Endometrium (tissue), 2 donors: ENCODE measurements at regions not wholly inside any gene's neighbourhood (a gene's known extent, or its start where the extent isn't known, plus 50 kb on each side); places are given as distances from the start of the nearest gene placed in this dataset.

Experiments used
- FAIRE-seq: peaks from 2 replicates; lab custom pipeline; 2012; peaks lifted over from hg19 to GRCh38; lab: Jason Lieb, UNC
- donor health status: control.
- donor health status: control.

DNA sequence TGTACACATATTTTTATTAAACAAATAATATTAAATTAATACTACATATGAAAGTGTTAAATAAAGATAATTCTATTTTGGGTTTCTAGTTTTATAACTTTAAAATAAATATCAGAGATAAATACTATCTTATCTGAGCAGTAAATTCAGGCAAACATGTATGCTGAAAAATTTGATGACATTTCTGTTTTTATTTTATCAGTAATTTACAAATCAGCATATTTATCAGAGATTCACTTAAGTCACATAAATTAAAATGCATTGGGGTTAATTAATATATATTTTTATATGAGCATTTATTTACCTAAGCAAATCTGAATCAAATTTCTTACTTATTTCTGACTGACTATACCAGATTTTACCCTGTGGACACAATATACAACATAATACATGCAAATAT, 1499.8 kb downstream of the OTOL1 start:
- FAIRE-seq = peak; percentile 53

DNA sequence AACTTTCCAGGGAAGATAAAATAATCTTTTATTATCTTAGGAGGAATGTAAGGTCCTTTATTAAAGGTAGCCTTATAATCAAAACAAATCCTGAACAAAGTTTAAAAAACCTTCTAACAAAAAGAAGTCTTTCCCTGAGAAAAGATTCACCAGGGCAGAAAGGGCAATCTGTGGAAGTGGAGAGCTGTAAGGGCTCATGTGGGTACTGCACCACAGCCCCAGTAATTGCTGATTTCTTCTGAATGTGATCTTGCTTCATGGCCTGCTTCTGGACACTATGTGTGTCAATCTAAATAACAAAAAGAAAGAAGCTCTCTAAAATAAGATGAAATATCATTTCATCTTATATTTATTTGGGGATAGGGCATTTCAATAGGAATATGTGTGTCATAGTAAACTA, 1501.6 kb downstream of the OTOL1 start:
- no peak for FAIRE-seq

DNA sequence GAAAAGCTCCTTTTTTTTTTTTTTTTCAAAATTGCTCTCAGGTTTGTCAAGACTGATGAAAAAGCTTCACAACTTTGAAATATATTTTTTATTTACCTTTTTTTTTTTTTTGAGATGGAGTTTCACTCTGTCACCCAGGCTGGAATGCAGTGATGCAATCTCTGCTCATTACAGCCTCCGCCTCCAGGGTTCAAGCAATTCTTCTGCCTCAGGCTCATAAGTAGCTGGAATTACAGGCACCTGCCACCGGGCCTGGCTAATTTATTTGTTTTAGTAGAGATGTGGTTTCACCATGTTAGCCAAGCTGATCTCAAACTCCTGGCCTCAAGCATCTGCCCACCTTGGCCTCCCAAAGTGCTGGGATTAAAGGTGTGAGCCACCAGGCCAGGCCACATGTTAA, 1515.0 kb downstream of the OTOL1 start:
- no peak for FAIRE-seq

DNA sequence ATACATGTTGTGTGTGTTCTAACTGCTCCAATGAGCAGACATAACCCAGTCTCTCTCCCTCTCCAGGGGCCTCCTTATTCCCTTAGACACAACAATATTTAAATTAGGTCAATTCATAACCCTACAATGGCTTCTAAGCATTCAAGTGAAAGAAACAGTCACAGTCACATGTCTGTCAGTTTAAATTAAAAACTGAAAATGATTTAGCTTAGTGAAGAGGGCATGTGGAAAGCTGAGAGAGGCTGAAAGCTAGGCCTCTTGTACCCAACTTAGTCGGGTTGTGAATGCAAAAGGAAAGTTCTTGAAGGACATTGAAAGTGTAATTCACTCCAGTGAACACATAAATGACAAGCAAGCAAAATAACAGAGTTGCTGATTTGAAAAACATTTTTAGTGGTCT, 1519.6 kb downstream of the OTOL1 start:
- FAIRE-seq = no peak

DNA sequence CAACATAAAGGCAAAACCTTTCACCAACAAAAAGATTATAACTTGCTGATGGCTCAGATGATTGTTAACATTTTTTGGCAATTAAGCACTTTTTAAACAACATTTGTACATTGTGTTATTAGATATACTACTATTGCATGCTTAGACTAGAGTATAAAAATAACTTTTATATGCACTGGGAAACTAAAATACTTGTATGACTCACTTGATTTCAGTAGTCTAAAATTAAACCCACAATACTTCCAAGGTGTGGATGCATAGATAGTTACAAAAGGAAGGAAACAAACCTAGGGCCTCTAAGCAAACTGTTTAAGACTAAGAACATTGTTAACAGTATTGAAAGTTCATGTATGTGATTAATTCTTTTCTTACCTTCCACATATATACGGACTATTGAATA, 1521.5 kb downstream of the OTOL1 start:
- no peak for FAIRE-seq

DNA sequence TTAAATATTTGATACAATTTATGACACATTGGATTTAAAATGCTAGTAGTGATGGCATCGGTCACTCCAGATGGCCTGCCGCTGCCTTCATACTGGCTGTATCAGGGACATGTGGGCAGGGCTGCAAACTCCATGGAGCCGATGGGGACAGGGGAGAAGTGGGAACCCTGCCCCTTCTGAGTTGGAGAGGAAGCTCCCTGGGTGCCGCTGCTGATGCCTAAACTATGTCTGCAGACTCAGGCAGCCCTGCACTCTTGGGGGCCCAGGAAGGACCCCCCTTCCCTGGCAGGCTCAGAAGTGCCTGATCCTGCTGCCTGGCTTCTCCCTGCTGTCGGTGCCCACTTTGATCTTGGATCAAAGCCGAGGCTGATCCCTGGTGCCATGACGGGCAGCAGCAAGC, 1522.1 kb downstream of the OTOL1 start:
- no peak for FAIRE-seq

DNA sequence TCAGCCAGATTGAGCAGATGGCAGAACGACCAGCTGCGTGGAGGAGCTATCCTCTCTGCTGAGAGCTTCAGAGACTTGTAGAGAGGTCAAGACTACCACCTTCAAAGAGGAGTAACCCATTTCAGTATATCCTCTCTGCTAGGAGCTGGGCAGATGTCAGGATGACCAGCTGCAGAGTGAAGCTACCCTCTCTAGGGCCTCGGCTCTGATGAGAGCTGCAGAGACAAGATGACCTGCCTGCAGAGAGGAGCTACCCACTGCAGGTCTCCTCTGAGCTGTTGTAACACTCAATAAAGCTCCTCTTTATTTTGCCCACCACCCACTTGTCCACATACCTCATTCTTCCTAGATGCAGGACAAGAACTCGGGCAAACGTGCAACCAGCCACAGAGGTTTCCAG, 1522.7 kb downstream of the OTOL1 start:
- no peak for FAIRE-seq

DNA sequence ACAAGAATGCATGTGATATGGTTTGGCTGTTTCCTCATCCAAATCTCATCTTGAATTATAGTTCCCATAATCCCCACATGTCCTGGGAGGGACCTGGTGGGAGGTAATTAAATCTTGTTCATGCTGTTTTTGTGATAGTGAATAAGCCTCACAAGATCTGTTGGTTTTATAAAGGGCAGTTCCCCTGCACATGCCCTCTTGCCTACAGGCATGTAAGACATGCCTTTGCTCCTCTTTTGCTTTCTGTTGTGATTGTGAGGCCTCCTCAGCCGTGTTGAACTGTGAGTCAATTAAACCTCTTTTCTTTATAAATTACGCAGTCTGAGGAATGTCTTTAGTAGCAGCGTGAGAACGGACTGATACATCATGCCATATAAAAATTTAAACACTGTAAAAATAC, 1537.0 kb downstream of the OTOL1 start:
- FAIRE-seq = no peak

DNA sequence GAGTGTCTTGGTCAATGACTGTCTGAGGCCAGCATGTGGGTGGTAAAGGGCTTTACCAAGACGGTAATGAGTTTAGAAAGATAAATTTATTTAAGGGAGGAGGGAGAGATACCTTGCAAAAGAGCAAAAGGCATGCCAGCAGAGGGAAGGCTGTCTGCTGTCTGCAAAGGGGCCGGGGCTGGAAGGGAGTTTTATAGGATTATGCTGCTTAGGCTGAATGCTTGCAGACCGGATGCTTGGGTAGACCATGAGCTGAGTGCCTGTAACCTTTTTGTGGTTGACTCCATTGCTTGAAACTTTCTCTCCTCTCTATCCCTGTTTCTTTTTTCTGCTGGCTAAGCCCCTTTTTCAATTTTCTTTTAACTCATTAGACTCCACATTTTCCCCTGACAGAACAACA, 1543.0 kb downstream of the OTOL1 start:
- FAIRE-seq = no peak

DNA sequence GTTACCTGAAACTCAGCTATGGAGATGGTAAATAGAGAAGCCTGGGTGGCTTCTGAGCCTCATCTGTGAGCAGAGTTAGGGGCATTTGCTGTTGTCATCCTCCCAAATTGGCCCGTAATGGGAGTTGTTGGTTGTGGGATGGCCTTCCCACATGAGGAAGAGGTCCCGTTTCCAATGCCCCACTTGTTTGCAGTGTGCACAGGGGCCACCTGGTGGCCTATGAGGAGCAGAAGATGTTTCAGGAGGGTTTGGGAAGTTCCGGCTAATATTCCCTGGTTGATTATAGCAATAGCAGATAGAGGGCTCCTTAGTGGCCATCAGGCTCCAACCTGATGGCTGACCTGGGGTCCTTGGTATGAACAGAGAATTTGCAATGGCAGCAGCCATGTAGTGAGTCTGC, 1546.5 kb downstream of the OTOL1 start:
- no peak for FAIRE-seq

DNA sequence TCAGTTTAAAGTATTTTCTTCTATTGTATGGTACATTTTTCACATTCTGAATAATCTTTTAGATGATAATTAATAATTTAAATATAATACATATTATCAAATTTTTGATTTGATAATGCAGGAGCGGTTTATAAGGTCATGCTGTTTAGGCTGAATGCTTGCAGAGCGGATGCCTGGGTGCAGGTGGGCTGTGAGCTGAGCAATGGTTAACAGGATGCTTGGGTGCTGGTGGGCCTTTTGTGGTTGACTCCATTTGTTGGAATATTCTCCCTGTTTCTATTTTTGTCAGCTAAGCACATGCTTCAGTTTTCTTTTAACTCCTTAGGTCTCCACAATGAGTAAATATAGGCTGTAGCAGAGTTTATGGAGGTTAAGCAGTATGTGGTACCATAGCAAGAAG, 1549.3 kb downstream of the OTOL1 start:
- no peak for FAIRE-seq

DNA sequence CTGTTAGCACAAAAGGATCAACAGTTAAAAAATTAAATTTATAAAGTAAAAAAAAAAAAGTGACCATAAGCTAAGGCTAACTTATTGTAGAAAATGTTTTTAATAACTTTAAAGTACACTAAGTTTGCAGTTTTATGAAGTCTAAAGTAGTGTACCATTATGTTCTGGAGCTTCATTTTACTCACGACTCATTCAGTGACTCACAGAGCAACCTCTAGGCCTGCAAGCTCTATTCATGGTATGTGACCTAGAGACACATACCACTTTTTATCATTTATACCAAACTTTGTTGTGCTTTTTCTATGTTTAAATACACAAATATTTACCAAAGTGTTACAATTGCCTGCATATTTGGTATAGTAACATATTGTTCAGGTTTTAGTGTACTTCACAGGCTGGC, 1552.3 kb downstream of the OTOL1 start:
- FAIRE-seq = no peak

DNA sequence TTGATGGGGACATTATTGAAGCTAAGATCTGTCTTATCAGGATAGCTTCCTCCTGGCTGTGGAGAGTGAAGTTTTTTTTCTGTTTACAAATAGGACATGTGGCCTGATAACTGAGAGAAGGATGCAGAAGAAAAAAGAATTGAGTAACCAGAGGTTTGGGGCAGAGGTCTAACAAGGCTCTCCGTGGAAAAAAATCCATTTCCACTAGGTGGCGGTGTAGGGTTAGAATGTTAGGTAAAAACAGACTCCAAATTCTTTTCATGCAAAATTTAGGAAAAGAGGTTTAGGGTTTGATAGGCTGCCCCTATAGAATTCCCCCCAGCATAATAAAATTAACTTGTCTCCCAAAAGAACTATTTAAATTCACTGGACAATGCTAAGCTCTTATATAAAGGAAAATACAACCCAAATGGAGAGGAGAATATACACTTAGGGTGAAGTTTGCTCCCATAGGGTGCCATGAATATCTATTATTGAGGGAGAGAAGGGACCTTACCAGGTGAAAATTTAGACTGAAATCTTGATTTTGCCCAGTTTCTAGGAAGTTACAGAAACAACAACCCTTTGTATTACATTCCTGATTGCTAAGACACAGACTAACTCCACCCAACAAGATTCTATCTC, 1560.4 kb downstream of the OTOL1 start:
- no peak for FAIRE-seq

DNA sequence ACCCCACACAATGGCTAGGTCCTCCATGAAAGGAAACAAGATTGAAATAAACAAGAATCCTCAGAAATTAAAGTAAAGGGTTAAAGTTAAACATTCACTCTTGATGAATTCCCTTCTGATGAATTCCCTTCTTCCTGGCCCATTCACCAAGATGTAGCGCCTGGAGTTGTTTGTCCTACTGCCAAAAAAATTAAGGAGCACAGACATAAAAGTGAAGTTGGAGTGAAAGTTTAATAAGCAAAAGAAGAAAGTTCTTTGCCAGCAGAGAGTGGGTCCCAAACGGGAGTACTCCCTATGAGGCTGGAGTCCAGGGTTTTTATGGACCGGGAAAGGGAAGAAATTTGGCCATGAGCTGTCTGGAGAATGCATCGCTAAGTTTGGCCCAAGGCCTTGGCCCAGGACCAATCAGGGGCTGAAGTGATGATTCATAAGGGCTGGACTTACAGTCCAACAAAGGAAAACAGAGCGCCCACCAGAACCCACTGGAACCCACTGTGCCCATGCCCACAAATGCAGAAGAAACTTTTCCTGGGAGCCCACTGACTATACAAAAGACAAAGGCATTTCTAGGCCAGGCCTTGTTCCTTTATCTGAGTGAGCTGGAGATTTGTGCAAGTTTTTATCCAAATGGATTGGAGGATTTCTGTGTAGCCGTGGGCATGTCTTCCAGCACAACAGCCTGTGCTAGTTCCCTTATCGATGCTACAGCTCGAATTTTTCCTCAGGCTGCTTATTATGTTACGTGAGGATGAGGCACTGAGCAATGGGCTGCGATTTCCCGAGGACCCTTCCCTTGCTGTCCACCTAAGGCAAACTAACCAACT, 1561.6 kb downstream of the OTOL1 start:
- no peak for FAIRE-seq

DNA sequence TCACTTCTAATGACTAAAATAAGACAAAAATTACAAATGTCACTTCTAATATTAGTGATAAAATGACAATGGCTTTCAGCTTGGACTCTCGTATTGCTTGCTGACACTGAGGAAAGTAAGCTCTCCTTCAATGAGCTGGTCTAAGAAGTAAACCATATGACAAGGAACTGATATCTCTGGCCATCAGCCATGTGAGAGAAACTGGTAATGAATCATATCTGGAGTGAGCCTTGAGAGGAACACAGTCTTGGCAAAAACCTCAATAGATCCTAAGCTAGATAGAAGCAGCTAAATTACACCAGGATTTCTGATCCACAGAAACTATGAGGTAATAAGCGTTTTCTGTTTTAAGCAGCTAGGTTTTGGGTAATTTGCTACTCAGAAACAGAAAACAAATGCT, 1575.1 kb downstream of the OTOL1 start:
- no peak for FAIRE-seq
